ENCODE measurements at regions not wholly inside any gene's neighbourhood (a gene's known extent, or its start where the extent isn't known, plus 50 kb on each side); places are given as distances from the start of the nearest gene placed in this dataset.

GRCh38 chr22:22799561-22799960 lies 88.1 kb upstream of the IGLL5 start:
- no peaks in the 10 kb centered on the region for H3K79me2 ChIP-seq (ENCODE audit: insufficient read depth, low read length)
- ChIA-PET POLR2A (no interaction called here), CTCF (ENCODE audit: low intra/inter-chr PET ratio, low total read pairs) (no interaction called here)
- BruUV-seq (replicated peaks) = no TSS peak
- WGBS (ENCODE audit: low lambda C conversion rate) = 0% methylated on average over 2 of the region's 4 CpGs
- ATAC-seq = no peak
- no peak overlapping the region for H2AFZ ChIP-seq (ENCODE audit: low read length)
- no peak for FAIRE-seq
- peaks cover 0 to 12% of the 10 kb centered on the region in 2 experiments; a peak in 1 of 5 replicates for H3K27me3 ChIP-seq (ENCODE audit: control insufficient read depth in 1 of 2, insufficient read depth in 2 of 2, low read length in 2 of 2)
- DNase-seq (ENCODE audit: low spot score) = no peak
- H3K4me2 ChIP-seq (ENCODE audit: low read depth, low read length) = no peak overlapping the region
- H3K27ac ChIP-seq (ENCODE audit: extremely low read length, insufficient read depth, low read length) = no peak overlapping the region
- no peaks in the 10 kb centered on the region for H4K20me1 ChIP-seq (ENCODE audit: insufficient read depth, low read length)
- in situ Hi-C loops (cut with HindIII; ENCODE audit: extremely low pct_ligation_motif_present, low pct_unique_long_range_greater_than_20kb) = no loop called here
- no peaks in the 10 kb centered on the region for H3K4me1 ChIP-seq (ENCODE audit: insufficient read depth, low read length)
- H3K9me3 ChIP-seq (ENCODE audit: low read length) = no peaks in the 10 kb centered on the region
- TF ChIP-seq ZNF878 (CRISPR knock-in tag; IDR thresholded peaks at IDR 0.05) = no peak
- TF ChIP-seq ZNF788 (CRISPR knock-in tag; IDR thresholded peaks at IDR 0.05; ENCODE audit: borderline replicate concordance) = no peak
- no peak for TF ChIP-seq NR3C1 (CRISPR knock-in tag; IDR thresholded peaks at IDR 0.05)
- TF ChIP-seq ZC3H13 (CRISPR knock-in tag; IDR thresholded peaks at IDR 0.05) = no peak
- H3K36me3 ChIP-seq (replicated peaks in 1 of 2; ENCODE audit: control insufficient read depth in 1 of 2, insufficient read depth in 2 of 2, low read length in 2 of 2) = no peaks in the 10 kb centered on the region
- H3K4me3 ChIP-seq (replicated peaks in 1 of 3; ENCODE audit: insufficient read depth in 1 of 3, low read depth in 2 of 3, low read length in 3 of 3) = no peak overlapping the region
- intact Hi-C loops (cut with micrococcal nuclease; ENCODE audit: unreplicated experiment) = no loop called here
- no peak overlapping the region for H3K9ac ChIP-seq (ENCODE audit: insufficient read depth, low read depth, low read length)

- Histone ChIP-seq H3K4me3 (replicated peaks in 1 of 3; ENCODE audit: insufficient read depth in 1 of 3, low read depth in 2 of 3, low read length in 3 of 3) (no peak overlapping the region), H3K4me2 (ENCODE audit: low read depth, low read length) (no peak overlapping the region), H3K79me2 (ENCODE audit: insufficient read depth, low read length) (no peaks in the 10 kb centered on the region), H3K9me3 (ENCODE audit: low read length) (no peaks in the 10 kb centered on the region), H3K9ac (ENCODE audit: insufficient read depth, low read depth, low read length) (no peak overlapping the region), H3K27me3 (ENCODE audit: control insufficient read depth in 1 of 2, insufficient read depth in 2 of 2, low read length in 2 of 2) (peaks cover 0 to 12% of the 10 kb centered on the region in 2 experiments; a peak in 1 of 5 replicates), H3K36me3 (replicated peaks in 1 of 2; ENCODE audit: control insufficient read depth in 1 of 2, insufficient read depth in 2 of 2, low read length in 2 of 2) (no peaks in the 10 kb centered on the region), H4K20me1 (ENCODE audit: insufficient read depth, low read length) (no peaks in the 10 kb centered on the region), H3K4me1 (ENCODE audit: insufficient read depth, low read length) (no peaks in the 10 kb centered on the region), H2AFZ (ENCODE audit: low read length) (no peak overlapping the region), H3K27ac (ENCODE audit: extremely low read length, insufficient read depth, low read length) (no peak overlapping the region)
- ChIA-PET CTCF (ENCODE audit: low intra/inter-chr PET ratio, low total read pairs) (no interaction called here), POLR2A (no interaction called here)
- no peak for FAIRE-seq
- in situ Hi-C loops (cut with HindIII; ENCODE audit: extremely low pct_ligation_motif_present, low pct_unique_long_range_greater_than_20kb) = no loop called here
- no TSS peak for BruUV-seq (replicated peaks)
- no peak for ATAC-seq
- intact Hi-C loops (cut with micrococcal nuclease; ENCODE audit: unreplicated experiment) = no loop called here
- 26% methylated on average over 3 of the region's 3 CpGs for WGBS (ENCODE audit: low lambda C conversion rate)
- no peak for DNase-seq (ENCODE audit: low spot score)
- TF ChIP-seq FOXA3 (CRISPR knock-in tag; IDR thresholded peaks at IDR 0.05) = no peak
- TF ChIP-seq ZMYM2 (CRISPR knock-in tag; IDR thresholded peaks at IDR 0.05) = no peak
- no peak for TF ChIP-seq NFYC (CRISPR knock-in tag; IDR thresholded peaks at IDR 0.05)
- TF ChIP-seq ZNF550 (CRISPR knock-in tag; IDR thresholded peaks at IDR 0.05; ENCODE audit: borderline replicate concordance) = no peak
- TF ChIP-seq DDIT3 (CRISPR knock-in tag; IDR thresholded peaks at IDR 0.05) = no peak
- TF ChIP-seq ZNF350 (CRISPR knock-in tag; IDR thresholded peaks at IDR 0.05; ENCODE audit: borderline replicate concordance, low read depth) = no peak
- TF ChIP-seq ZNF460 (CRISPR knock-in tag; IDR thresholded peaks at IDR 0.05; ENCODE audit: borderline replicate concordance) = no peak
- TF ChIP-seq ZNF605 (CRISPR knock-in tag; IDR thresholded peaks at IDR 0.05) = no peak
- TF ChIP-seq TOE1 (CRISPR knock-in tag; IDR thresholded peaks at IDR 0.05) = no peak
- no peak for TF ChIP-seq NCOA2 (CRISPR knock-in tag; IDR thresholded peaks at IDR 0.05)
- no peak for TF ChIP-seq ISX (CRISPR knock-in tag; conservative IDR thresholded peaks at IDR 0.05)
- TF ChIP-seq, protein P1, sequence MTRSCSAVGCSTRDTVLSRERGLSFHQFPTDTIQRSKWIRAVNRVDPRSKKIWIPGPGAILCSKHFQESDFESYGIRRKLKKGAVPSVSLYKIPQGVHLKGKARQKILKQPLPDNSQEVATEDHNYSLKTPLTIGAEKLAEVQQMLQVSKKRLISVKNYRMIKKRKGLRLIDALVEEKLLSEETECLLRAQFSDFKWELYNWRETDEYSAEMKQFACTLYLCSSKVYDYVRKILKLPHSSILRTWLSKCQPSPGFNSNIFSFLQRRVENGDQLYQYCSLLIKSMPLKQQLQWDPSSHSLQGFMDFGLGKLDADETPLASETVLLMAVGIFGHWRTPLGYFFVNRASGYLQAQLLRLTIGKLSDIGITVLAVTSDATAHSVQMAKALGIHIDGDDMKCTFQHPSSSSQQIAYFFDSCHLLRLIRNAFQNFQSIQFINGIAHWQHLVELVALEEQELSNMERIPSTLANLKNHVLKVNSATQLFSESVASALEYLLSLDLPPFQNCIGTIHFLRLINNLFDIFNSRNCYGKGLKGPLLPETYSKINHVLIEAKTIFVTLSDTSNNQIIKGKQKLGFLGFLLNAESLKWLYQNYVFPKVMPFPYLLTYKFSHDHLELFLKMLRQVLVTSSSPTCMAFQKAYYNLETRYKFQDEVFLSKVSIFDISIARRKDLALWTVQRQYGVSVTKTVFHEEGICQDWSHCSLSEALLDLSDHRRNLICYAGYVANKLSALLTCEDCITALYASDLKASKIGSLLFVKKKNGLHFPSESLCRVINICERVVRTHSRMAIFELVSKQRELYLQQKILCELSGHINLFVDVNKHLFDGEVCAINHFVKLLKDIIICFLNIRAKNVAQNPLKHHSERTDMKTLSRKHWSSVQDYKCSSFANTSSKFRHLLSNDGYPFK (CRISPR knock-in tag; IDR thresholded peaks at IDR 0.05; ENCODE audit: borderline replicate concordance) = no peak
- no peak for TF ChIP-seq MYNN (CRISPR knock-in tag; IDR thresholded peaks at IDR 0.05; ENCODE audit: low read depth)
- TF ChIP-seq MED8 (CRISPR knock-in tag; IDR thresholded peaks at IDR 0.05; ENCODE audit: insufficient replicate concordance) = no peak
- no peak for TF ChIP-seq ZFP36L1 (CRISPR knock-in tag; IDR thresholded peaks at IDR 0.05)
Observed at GRCh38 chr22:22800716-22801115, 86.9 kb upstream of the IGLL5 start.

Measured in HepG2 (cell line).